HEK293 (cell line): ENCODE measurements at regions not wholly inside any gene's neighbourhood (a gene's known extent, or its start where the extent isn't known, plus 50 kb on each side); places are given as distances from the start of the nearest gene placed in this dataset.

ENCODE experiments used
- CTCF ChIA-PET: fragments of 350-600 bp; formaldehyde crosslinking; extraction: SDS; loops from one replicate; lab custom pipeline; 2021; ENCODE audit warnings: antibody characterized with exemption; lab: Yijun Ruan, JAX
- POLR2A ChIA-PET: fragments of 300-600 bp; formaldehyde crosslinking; extraction: SDS; loops from one replicate; lab custom pipeline; 2020; ENCODE audit warnings: antibody characterized with exemption, inconsistent platforms; lab: Yijun Ruan, JAX
- H3K27ac ChIP-seq: fragments of 200-500 bp; sonication (Bioruptor generic); 2 replicates; pipeline ENCODE4 v1.5.1; 2014; ENCODE audit warnings: low read depth, low read length, control low read depth, inconsistent platforms; ENCODE audit errors: extremely low read depth
- H3K36me3 ChIP-seq, 2 experiments: fragments of 200-500 bp in 1 of 2; sonication (Bioruptor generic) in 1 of 2; 1 replicate in 1 of 2; 2 replicates in 1 of 2; pipeline ENCODE4 v1.5.1; 2014 to 2017; ENCODE audit warnings: inconsistent platforms in 2 of 2, low read length in 2 of 2; ENCODE audit not compliant: control insufficient read depth in 2 of 2, insufficient read depth in 1 of 2
- H3K4me1 ChIP-seq: fragments of 200-500 bp; sonication (Bioruptor generic); 2 replicates; pipeline ENCODE4 v1.5.1; 2014; ENCODE audit warnings: mild to moderate bottlenecking, low read length, inconsistent platforms; ENCODE audit not compliant: control insufficient read depth, insufficient read depth
- H3K4me3 ChIP-seq: 2 replicates; pipeline ENCODE4 v1.5.1; 2011; ENCODE audit warnings: low read depth, mild to moderate bottlenecking, control low read depth, low read length, moderate library complexity
- H3K9me3 ChIP-seq: fragments of 200-500 bp; sonication (Bioruptor generic); 2 replicates; pipeline ENCODE4 v1.5.1; 2014; ENCODE audit warnings: low read depth, low read length, inconsistent platforms; ENCODE audit not compliant: control insufficient read depth, insufficient read depth
- MYNN ChIP-seq: fragments of 450-650 bp; formaldehyde crosslinking; IDR thresholded peaks from 2 replicates; pipeline ENCODE4 v1.5.1; 2016; ENCODE audit warnings: missing biosample characterization, missing genetic modification characterization, borderline replicate concordance
- PRDM1 ChIP-seq: fragments of 450-650 bp; formaldehyde crosslinking; IDR thresholded peaks from 2 replicates; pipeline ENCODE4; 2016; ENCODE audit warnings: missing biosample characterization, missing genetic modification characterization
- REPIN1 ChIP-seq: fragments of 450-650 bp; formaldehyde crosslinking; IDR thresholded peaks from 2 replicates; pipeline ENCODE4 v1.5.1; 2017; ENCODE audit warnings: missing biosample characterization, missing genetic modification characterization, low read depth
- SETDB1 ChIP-seq: IDR thresholded peaks from one replicate; pipeline ENCODE4 v1.6.1; 2017; ENCODE audit warnings: mild to moderate bottlenecking, low read length, moderate library complexity, mixed read lengths; ENCODE audit not compliant: insufficient read length
- ZIC2 ChIP-seq: fragments of 450-650 bp; formaldehyde crosslinking; IDR thresholded peaks from 2 replicates; pipeline ENCODE4 v1.5.1; 2016; ENCODE audit warnings: missing biosample characterization, missing genetic modification characterization
- ZNF155 ChIP-seq: fragments of 450-650 bp; formaldehyde crosslinking; IDR thresholded peaks from 2 replicates; pipeline ENCODE4 v1.5.1; 2016; ENCODE audit warnings: missing biosample characterization, missing genetic modification characterization
- ZNF221 ChIP-seq: fragments of 450-650 bp; formaldehyde crosslinking; IDR thresholded peaks from 2 replicates; pipeline ENCODE4 v1.5.1; 2017; ENCODE audit warnings: missing biosample characterization, missing genetic modification characterization, borderline replicate concordance
- ZNF335 ChIP-seq: fragments of 450-650 bp; formaldehyde crosslinking; conservative IDR thresholded peaks from 2 replicates; pipeline ENCODE4 v1.5.1; 2016; ENCODE audit warnings: missing biosample characterization, missing genetic modification characterization
- ZNF48 ChIP-seq: fragments of 450-650 bp; formaldehyde crosslinking; IDR thresholded peaks from 2 replicates; pipeline ENCODE4 v1.5.1; 2016; ENCODE audit warnings: missing biosample characterization, missing genetic modification characterization
- ZNF501 ChIP-seq: fragments of 450-650 bp; formaldehyde crosslinking; IDR thresholded peaks from 2 replicates; pipeline ENCODE4 v1.5.1; 2016; ENCODE audit warnings: missing biosample characterization, missing genetic modification characterization
- ZNF560 ChIP-seq: fragments of 450-650 bp; formaldehyde crosslinking; IDR thresholded peaks from 2 replicates; pipeline ENCODE4 v1.5.1; 2017; ENCODE audit warnings: missing biosample characterization, missing genetic modification characterization, borderline replicate concordance
- ZNF777 ChIP-seq: fragments of 450-650 bp; formaldehyde crosslinking; IDR thresholded peaks from 2 replicates; pipeline ENCODE4 v1.5.1; 2017; ENCODE audit warnings: missing biosample characterization, missing genetic modification characterization, borderline replicate concordance
- TF ChIP-seq, protein P1 (sequence below): fragments of 450-650 bp; formaldehyde crosslinking; IDR thresholded peaks from 2 replicates; pipeline ENCODE4 v1.5.1; 2016; ENCODE audit warnings: missing biosample characterization, missing genetic modification characterization
- TF ChIP-seq, protein P2 (sequence below): fragments of 450-650 bp; formaldehyde crosslinking; IDR thresholded peaks from 2 replicates; pipeline ENCODE4 v1.5.1; 2016; ENCODE audit warnings: missing biosample characterization, missing genetic modification characterization
- TF ChIP-seq, protein P3 (sequence below): fragments of 450-650 bp; formaldehyde crosslinking; IDR thresholded peaks from 2 replicates; pipeline ENCODE4 v1.5.1; 2017; ENCODE audit warnings: missing biosample characterization, missing genetic modification characterization
- TF ChIP-seq, protein P4 (sequence below): fragments of 450-650 bp; formaldehyde crosslinking; IDR thresholded peaks from 2 replicates; pipeline ENCODE4 v1.5.1; 2016; ENCODE audit warnings: missing biosample characterization, missing genetic modification characterization, borderline replicate concordance
- TF ChIP-seq, protein P5 (sequence below): fragments of 450-650 bp; formaldehyde crosslinking; IDR thresholded peaks from 2 replicates; pipeline ENCODE4 v1.5.1; 2016; ENCODE audit warnings: missing biosample characterization, missing genetic modification characterization, borderline replicate concordance
- TF ChIP-seq, protein P6 (sequence below): fragments of 450-650 bp; IDR thresholded peaks from 2 replicates; pipeline ENCODE4 v1.5.1; 2018; ENCODE audit warnings: missing biosample characterization, mild to moderate bottlenecking, missing genetic modification characterization

DNA sequence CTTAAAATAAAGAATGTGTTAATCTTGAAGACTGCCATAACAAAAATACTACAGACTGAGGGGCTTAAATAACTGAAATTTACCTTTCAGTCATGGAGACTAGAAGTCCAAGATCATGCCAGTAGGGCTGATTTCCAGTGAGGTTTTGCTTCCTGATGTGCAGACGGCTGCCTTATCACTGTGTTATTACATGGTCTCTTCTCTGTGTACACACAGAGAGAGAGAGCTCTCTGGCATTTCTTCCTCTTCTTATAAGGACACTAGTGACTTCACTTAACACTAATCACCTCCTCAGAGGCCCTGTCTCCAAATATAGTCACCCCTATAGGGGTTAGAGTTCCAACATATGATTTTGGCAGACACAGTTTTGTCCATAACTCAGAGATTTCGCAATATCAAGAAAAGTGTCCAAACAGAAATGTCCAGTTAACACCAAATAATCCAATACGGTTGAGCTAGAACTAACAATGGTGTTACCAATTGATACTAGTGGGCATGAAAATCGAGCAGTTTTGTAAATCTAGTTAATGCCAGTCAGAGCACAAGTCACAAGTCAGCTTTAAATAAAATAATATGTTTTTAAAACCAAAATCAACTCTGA is 399.8 kb downstream of the ADCYAP1 start:
- Histone ChIP-seq H3K4me1 (no peaks in the 10 kb centered on the region), H3K4me3 (no peak overlapping the region), H3K9me3 (no peaks in the 10 kb centered on the region), H3K36me3 (no peaks in the 10 kb centered on the region), H3K27ac (no peak overlapping the region)
- TF ChIP-seq ZNF335 (tag by site-specific recombination), result no peak
- TF ChIP-seq ZIC2 (tag by site-specific recombination), result no peak
- CTCF ChIA-PET, result no interaction called here
- POLR2A ChIA-PET, result no interaction called here

DNA sequence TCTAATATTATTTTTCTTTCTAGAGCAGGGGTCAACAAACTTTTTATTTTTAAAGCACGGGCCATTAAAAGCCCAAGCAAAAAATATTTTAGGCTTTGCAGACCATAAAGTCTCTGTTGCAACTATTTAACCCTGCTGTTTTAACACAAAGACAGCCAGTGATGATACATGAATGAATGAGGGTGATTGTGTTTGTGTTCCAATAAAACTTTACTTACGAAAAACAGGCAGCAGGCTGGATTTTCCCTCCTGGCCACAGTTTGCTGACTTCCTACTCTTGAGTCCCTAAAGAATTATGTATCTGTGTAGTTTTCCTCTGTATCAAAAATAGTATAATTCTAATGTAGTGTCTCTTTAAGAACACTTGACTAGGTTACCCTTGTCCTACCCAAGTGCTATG is 402.0 kb downstream of the ADCYAP1 start:
- CTCF ChIA-PET, result no interaction called here
- no peak overlapping the region for H3K27ac ChIP-seq
- H3K4me3 ChIP-seq, result no peak overlapping the region
- TF ChIP-seq, protein P1, sequence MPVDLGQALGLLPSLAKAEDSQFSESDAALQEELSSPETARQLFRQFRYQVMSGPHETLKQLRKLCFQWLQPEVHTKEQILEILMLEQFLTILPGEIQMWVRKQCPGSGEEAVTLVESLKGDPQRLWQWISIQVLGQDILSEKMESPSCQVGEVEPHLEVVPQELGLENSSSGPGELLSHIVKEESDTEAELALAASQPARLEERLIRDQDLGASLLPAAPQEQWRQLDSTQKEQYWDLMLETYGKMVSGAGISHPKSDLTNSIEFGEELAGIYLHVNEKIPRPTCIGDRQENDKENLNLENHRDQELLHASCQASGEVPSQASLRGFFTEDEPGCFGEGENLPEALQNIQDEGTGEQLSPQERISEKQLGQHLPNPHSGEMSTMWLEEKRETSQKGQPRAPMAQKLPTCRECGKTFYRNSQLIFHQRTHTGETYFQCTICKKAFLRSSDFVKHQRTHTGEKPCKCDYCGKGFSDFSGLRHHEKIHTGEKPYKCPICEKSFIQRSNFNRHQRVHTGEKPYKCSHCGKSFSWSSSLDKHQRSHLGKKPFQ (tag by site-specific recombination), result no peak
- no peak for TF ChIP-seq ZNF777
- no peak for TF ChIP-seq ZNF155 (tag by site-specific recombination)
- TF ChIP-seq, protein P2, sequence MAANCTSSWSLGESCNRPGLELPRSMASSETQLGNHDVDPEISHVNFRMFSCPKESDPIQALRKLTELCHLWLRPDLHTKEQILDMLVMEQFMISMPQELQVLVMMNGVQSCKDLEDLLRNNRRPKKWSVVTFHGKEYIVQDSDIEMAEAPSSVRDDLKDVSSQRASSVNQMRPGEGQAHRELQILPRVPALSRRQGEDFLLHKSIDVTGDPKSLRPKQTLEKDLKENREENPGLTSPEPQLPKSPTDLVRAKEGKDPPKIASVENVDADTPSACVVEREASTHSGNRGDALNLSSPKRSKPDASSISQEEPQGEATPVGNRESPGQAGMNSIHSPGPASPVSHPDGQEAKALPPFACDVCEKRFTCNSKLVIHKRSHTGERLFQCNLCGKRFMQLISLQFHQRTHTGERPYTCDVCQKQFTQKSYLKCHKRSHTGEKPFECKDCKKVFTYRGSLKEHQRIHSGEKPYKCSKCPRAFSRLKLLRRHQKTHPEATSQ (tag by site-specific recombination), result no peak
- TF ChIP-seq ZNF221 (tag by site-specific recombination), result no peak
- no peak for TF ChIP-seq PRDM1 (tag by site-specific recombination)
- no peak for TF ChIP-seq SETDB1
- TF ChIP-seq, protein P3, sequence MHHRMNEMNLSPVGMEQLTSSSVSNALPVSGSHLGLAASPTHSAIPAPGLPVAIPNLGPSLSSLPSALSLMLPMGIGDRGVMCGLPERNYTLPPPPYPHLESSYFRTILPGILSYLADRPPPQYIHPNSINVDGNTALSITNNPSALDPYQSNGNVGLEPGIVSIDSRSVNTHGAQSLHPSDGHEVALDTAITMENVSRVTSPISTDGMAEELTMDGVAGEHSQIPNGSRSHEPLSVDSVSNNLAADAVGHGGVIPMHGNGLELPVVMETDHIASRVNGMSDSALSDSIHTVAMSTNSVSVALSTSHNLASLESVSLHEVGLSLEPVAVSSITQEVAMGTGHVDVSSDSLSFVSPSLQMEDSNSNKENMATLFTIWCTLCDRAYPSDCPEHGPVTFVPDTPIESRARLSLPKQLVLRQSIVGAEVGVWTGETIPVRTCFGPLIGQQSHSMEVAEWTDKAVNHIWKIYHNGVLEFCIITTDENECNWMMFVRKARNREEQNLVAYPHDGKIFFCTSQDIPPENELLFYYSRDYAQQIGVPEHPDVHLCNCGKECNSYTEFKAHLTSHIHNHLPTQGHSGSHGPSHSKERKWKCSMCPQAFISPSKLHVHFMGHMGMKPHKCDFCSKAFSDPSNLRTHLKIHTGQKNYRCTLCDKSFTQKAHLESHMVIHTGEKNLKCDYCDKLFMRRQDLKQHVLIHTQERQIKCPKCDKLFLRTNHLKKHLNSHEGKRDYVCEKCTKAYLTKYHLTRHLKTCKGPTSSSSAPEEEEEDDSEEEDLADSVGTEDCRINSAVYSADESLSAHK (tag by site-specific recombination), result no peak
- TF ChIP-seq, protein P4, sequence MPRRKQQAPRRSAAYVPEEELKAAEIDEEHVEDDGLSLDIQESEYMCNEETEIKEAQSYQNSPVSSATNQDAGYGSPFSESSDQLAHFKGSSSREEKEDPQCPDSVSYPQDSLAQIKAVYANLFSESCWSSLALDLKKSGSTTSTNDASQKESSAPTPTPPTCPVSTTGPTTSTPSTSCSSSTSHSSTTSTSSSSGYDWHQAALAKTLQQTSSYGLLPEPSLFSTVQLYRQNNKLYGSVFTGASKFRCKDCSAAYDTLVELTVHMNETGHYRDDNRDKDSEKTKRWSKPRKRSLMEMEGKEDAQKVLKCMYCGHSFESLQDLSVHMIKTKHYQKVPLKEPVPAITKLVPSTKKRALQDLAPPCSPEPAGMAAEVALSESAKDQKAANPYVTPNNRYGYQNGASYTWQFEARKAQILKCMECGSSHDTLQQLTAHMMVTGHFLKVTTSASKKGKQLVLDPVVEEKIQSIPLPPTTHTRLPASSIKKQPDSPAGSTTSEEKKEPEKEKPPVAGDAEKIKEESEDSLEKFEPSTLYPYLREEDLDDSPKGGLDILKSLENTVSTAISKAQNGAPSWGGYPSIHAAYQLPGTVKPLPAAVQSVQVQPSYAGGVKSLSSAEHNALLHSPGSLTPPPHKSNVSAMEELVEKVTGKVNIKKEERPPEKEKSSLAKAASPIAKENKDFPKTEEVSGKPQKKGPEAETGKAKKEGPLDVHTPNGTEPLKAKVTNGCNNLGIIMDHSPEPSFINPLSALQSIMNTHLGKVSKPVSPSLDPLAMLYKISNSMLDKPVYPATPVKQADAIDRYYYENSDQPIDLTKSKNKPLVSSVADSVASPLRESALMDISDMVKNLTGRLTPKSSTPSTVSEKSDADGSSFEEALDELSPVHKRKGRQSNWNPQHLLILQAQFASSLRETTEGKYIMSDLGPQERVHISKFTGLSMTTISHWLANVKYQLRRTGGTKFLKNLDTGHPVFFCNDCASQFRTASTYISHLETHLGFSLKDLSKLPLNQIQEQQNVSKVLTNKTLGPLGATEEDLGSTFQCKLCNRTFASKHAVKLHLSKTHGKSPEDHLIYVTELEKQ, result no peak
- no peak for TF ChIP-seq ZNF501 (tag by site-specific recombination)
- TF ChIP-seq, protein P5, sequence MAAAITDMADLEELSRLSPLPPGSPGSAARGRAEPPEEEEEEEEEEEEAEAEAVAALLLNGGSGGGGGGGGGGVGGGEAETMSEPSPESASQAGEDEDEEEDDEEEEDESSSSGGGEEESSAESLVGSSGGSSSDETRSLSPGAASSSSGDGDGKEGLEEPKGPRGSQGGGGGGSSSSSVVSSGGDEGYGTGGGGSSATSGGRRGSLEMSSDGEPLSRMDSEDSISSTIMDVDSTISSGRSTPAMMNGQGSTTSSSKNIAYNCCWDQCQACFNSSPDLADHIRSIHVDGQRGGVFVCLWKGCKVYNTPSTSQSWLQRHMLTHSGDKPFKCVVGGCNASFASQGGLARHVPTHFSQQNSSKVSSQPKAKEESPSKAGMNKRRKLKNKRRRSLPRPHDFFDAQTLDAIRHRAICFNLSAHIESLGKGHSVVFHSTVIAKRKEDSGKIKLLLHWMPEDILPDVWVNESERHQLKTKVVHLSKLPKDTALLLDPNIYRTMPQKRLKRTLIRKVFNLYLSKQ (tag by site-specific recombination), result no peak
- no peak for TF ChIP-seq MYNN (tag by site-specific recombination)
- TF ChIP-seq REPIN1 (tag by site-specific recombination), result no peak
- TF ChIP-seq ZNF560, result no peak
- TF ChIP-seq, protein P6, sequence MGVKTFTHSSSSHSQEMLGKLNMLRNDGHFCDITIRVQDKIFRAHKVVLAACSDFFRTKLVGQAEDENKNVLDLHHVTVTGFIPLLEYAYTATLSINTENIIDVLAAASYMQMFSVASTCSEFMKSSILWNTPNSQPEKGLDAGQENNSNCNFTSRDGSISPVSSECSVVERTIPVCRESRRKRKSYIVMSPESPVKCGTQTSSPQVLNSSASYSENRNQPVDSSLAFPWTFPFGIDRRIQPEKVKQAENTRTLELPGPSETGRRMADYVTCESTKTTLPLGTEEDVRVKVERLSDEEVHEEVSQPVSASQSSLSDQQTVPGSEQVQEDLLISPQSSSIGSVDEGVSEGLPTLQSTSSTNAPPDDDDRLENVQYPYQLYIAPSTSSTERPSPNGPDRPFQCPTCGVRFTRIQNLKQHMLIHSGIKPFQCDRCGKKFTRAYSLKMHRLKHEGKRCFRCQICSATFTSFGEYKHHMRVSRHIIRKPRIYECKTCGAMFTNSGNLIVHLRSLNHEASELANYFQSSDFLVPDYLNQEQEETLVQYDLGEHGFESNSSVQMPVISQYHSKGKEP (tag by site-specific recombination), result no peak
- no peak for TF ChIP-seq ZNF48 (tag by site-specific recombination)
- TF ChIP-seq, all 188 proteins: peak for 0
- POLR2A ChIA-PET, result no interaction called here
- no peaks in the 10 kb centered on the region for H3K4me1 ChIP-seq
- H3K9me3 ChIP-seq, result no peaks in the 10 kb centered on the region
- no peaks in the 10 kb centered on the region for H3K36me3 ChIP-seq
